Hepatic stellate cell (primary cell): ENCODE measurements at regions not wholly inside any gene's neighbourhood (a gene's known extent, or its start where the extent isn't known, plus 50 kb on each side); places are given as distances from the start of the nearest gene placed in this dataset.
"Not testable (repeated sequence)": the region's sequence is repeated elsewhere in the genome, so short reads cannot be mapped to it uniquely, and the experiment has no call there.

Experiments
- DNase-seq: peaks from one replicate; pipeline ENCODE4 v3.0.0; 2011; ENCODE audit warnings: low spot score

GRCh38 chr4:1561286-1561990, 122.7 kb downstream of the FAM53A start:
- no peak for DNase-seq

- DNase-seq, result no peak
Measured at GRCh38 chr4:1559896-1560650, 124.0 kb downstream of the FAM53A start.

GRCh38 chr4:1558205-1558604, 125.9 kb downstream of the FAM53A start:
- no peak for DNase-seq

DNA sequence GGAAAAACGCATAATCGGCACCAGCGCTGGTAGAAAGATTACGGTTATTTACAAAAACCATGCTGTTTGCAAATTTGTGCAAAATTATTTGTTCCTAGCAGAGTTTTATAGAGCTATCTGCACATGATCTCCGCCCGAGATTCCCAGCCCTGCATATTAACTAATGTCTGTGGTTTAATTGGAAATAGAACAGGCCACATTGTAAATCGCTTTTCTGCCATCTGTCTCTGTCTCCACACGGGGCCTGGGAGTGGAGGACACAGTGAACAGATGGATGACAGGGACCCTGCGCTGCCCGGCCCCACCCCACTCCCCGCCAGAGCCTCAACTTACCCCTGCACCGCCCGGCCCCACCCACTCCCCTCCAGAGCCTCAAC, 126.9 kb downstream of the FAM53A start:
- DNase-seq, result no peak

GRCh38 chr4:1556541-1557220, 127.4 kb downstream of the FAM53A start:
- no peak for DNase-seq

- DNase-seq, result no peak
Measured at GRCh38 chr4:1554876-1555265, 129.2 kb downstream of the FAM53A start.

DNA sequence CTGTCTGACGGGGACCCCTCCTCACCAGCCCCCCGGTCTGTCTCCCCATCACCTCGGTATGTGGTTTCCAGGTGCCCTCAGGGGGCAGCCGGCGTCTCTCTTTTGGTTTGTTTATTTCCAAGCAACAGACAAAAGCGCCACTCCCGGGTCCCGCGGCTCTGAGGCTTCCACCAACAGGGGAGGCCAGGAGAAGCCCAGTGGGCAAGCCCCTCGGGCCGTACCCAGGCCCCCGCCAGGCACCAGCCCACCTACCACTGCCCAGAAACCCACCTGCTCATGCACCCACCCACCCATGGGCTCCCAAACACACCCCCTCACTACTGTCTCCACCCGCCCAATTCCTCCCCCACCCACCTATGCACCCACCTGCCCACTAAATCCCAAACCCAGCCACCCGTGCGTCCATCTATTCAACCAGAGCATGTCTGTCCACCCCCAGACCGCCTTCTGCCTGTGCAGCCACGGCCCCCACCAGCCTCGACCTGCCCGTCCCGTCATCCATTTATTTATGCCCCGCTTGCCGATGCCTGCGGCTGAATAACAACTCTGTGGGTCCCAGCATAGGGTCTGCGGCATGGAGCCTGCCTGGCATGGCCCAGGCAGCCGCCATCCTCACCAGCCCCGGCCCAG, 129.8 kb downstream of the FAM53A start:
- DNase-seq, result no peak

GRCh38 chr4:1553365-1553764, 130.7 kb downstream of the FAM53A start:
- DNase-seq, result no peak

GRCh38 chr4:1552451-1552850, 131.7 kb downstream of the FAM53A start:
- no peak for DNase-seq

- no peak for DNase-seq
Measured at GRCh38 chr4:1551211-1551610, 132.9 kb downstream of the FAM53A start.

GRCh38 chr4:1550122-1551070, 133.7 kb downstream of the FAM53A start:
- no peak for DNase-seq

- DNase-seq, result no peak
Measured at GRCh38 chr4:1549638-1550035, 134.5 kb downstream of the FAM53A start.

- peak; percentile 68 for DNase-seq
Measured at GRCh38 chr4:1548827-1549637, 135.1 kb downstream of the FAM53A start.

DNA sequence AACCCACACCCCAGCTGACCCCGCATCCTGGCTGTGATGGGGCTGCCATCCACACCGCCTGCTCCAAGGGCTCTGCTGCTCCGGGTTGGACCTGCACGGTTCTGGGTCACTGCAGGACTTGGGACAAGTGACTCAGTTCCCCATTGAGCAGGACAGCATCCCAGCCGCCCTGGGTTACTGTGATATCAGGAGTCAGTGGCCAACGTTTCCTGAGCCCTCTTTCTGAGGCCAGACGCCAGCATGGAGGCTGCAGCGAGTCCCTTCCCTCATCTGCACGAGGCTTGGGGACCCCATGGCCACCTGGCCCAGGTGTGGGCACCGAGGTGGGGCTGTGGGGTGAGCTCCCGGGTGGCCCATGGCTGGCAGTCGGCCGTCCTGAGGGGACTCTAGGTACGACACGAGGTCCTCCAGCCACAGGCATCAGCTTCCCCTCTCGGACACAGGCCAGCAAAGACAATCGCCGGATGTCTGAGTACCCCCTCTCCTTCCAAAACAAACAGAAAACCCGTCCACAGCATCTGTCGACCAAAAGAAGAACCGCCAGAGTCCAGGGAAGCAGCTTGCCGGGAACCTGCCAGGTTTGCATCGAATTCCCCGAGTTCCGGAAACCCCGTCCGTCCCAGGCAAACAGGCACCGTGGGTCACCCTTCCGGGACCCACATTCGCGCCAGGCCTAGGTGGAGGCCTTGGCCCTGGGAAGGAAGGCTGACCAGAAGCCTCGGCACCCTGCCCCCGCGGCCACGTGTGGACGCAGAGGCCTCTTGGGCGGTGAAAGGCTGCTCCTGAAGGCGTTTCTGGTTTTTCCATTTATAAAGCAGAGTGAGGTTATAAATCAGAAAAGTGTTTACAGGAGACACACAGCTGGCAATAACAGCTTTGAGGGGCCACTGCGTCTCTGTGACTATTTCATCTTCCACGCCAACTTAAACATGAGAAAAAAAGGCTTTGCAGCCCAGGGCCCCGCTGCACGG, 136.0 kb downstream of the FAM53A start:
- DNase-seq, result no peak

GRCh38 chr4:1547131-1547855, 136.8 kb downstream of the FAM53A start:
- DNase-seq, result no peak

GRCh38 chr4:1544861-1545281, 138.6 kb upstream of the NKX1-1 start:
- no peak for DNase-seq

- not testable (repeated sequence) for DNase-seq
Measured at GRCh38 chr4:1544435-1544834, 138.2 kb upstream of the NKX1-1 start.

DNA sequence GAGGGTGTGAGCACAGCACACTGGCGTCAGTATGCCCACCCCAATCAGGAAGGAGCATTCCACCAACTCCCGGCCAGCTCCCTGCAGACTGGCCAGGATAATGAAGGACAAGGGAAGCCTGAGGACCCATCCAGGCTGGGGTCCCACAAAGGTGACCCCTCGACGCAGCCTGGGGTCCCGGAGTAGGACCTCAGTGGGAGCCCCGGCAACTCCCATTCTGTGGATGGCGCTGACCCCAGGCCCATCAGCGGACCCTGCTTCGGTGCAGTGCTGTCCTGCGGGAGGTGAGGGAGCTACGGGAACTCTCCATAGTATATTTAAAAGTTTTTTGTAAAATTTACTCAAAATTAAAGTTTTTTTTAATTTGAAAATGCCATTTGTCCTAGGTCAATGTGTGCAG, 137.7 kb upstream of the NKX1-1 start:
- DNase-seq, result no peak

GRCh38 chr4:1543561-1543960, 137.3 kb upstream of the NKX1-1 start:
- DNase-seq, result no peak
